Nephron (organoid): ENCODE measurements at regions not wholly inside any gene's neighbourhood (a gene's known extent, or its start where the extent isn't known, plus 50 kb on each side); places are given as distances from the start of the nearest gene placed in this dataset.

Experiments
- H3K27ac Mint-ChIP-seq, 3 experiments: 2 replicates each; pipeline ENCODE4 v1.8.0; 2020; ENCODE audit warnings: mixed read lengths in 3 of 3, mild to moderate bottlenecking in 2 of 3, moderate library complexity in 1 of 3
- H3K27me3 Mint-ChIP-seq: 2 replicates; pipeline ENCODE4 v1.8.0; 2021; ENCODE audit warnings: low read depth, mild to moderate bottlenecking, moderate library complexity, mixed read lengths
- H3K36me3 Mint-ChIP-seq: 2 replicates; pipeline ENCODE4 v1.8.0; 2020; ENCODE audit warnings: low read depth, mixed read lengths
- H3K4me1 Mint-ChIP-seq: 2 replicates; pipeline ENCODE4 v1.8.0; 2020; ENCODE audit warnings: mixed read lengths
- H3K4me3 Mint-ChIP-seq, 3 experiments: 2 replicates each; pipeline ENCODE4 v1.8.0; 2020; ENCODE audit warnings: mild to moderate bottlenecking in 3 of 3, mixed read lengths in 3 of 3, moderate library complexity in 2 of 3
- H3K9me3 Mint-ChIP-seq: 2 replicates; pipeline ENCODE4 v1.8.0; 2020; ENCODE audit warnings: mixed read lengths
- CTCF ChIP-seq, 3 experiments: fragments of 200-600 bp; sonication (generic); IDR thresholded peaks; one replicate each; pipeline ENCODE4 v1.5.0; 2021; ENCODE audit warnings: antibody characterized with exemption in 3 of 3; ENCODE audit not compliant: unreplicated experiment in 3 of 3

DNA sequence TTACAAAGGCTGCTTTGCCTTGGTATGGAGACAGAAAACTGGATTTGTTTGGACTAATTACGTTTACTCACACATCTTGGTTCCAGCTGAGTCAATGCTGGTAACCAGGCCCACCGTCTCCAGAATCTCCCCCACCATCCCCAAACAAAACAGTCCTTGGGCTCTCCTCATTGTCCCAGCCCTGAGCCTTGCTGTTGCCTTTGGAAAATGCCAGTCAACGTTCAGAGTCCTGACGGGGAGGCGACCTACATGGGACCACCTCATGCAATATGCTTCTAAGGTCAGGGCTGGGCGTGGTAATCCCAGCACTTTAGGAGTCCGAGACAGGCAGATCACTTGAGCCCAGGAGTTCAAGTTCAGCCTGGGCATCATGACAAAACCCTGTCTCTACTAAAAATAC is 85.2 kb upstream of the IQSEC1 start:
- Mint-ChIP-seq H3K27me3 (peaks cover 33% of the 10 kb centered on the region), H3K4me1 (no peaks in the 10 kb centered on the region), H3K9me3 (peaks cover 20% of the 10 kb centered on the region), H3K27ac (no peak overlapping the region), H3K36me3 (no peaks in the 10 kb centered on the region), H3K4me3 (no peak overlapping the region)
- TF ChIP-seq CTCF (IDR thresholded peaks at IDR 0.05; ENCODE audit: unreplicated experiment in 3 of 3), result no peak

DNA sequence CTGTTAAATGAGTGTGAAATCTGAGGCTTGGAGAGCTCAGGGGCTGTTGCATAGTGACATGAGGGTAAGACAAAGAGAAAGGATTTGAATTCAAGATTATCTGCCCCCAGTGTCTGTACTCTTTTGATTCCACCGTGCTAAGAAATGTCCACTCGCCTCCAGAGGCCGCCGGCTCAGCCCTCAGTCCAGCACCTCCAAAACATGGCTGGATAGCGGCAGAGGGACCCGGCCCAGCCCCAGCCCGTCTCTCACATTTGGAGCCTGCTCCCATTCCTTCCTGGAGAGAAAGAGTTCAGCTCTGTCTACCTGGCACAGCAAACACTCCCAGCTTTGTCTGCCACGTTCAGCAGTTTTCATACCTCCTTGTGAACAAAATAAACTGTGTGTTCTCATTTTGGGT is 84.8 kb upstream of the IQSEC1 start:
- no peak overlapping the region for H3K4me3 Mint-ChIP-seq
- no peak for TF ChIP-seq CTCF (IDR thresholded peaks at IDR 0.05; ENCODE audit: unreplicated experiment in 3 of 3)
- H3K9me3 Mint-ChIP-seq, result peaks cover 20% of the 10 kb centered on the region

GRCh38 chr3:13152826-13153710 is 79.8 kb upstream of the IQSEC1 start:
- Mint-ChIP-seq H3K27me3 (peaks cover 28% of the 10 kb centered on the region), H3K4me1 (no peaks in the 10 kb centered on the region), H3K9me3 (peaks cover 20% of the 10 kb centered on the region), H3K36me3 (no peaks in the 10 kb centered on the region), H3K27ac (no peak overlapping the region), H3K4me3 (no peak overlapping the region)
- no peak for TF ChIP-seq CTCF (IDR thresholded peaks at IDR 0.05; ENCODE audit: unreplicated experiment in 3 of 3)

More for the DNA sequence above, 84.8 kb upstream of the IQSEC1 start:
- Mint-ChIP-seq H3K4me1 (no peaks in the 10 kb centered on the region), H3K36me3 (no peaks in the 10 kb centered on the region), H3K27ac (no peak overlapping the region), H3K27me3 (peaks cover 30% of the 10 kb centered on the region)

DNA sequence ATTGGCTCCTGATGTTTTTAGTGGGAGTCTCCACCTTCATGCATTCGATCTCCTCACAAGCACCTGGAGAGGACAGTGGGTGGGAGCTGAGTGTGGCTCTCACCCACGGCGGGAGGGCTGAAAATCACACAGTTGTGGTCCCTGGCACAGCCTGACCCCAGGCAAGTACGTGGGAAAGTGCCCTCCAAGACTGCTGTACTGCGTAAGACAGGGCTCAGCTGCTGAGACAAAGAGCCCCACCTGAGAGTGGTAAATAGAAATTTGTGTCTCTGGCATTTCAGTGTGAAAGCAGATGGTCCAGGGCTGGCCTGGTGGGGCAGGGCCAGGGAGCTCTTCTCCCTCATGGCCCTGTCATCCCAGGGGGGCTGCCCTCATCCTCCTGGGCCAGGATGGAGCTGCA is 77.4 kb upstream of the IQSEC1 start:
- no peak overlapping the region for H3K27ac Mint-ChIP-seq
- peaks cover 9% of the 10 kb centered on the region for H3K9me3 Mint-ChIP-seq
- no peak for TF ChIP-seq CTCF (IDR thresholded peaks at IDR 0.05; ENCODE audit: unreplicated experiment in 3 of 3)
- H3K36me3 Mint-ChIP-seq, result no peaks in the 10 kb centered on the region
- H3K27me3 Mint-ChIP-seq, result peaks cover 19% of the 10 kb centered on the region
- H3K4me1 Mint-ChIP-seq, result no peaks in the 10 kb centered on the region
- H3K4me3 Mint-ChIP-seq, result no peak overlapping the region

- Mint-ChIP-seq H3K9me3 (peaks cover 1% of the 10 kb centered on the region), H3K4me3 (no peak overlapping the region), H3K27ac (no peak overlapping the region), H3K4me1 (no peaks in the 10 kb centered on the region), H3K27me3 (peaks cover 19% of the 10 kb centered on the region), H3K36me3 (no peaks in the 10 kb centered on the region)
- TF ChIP-seq CTCF (IDR thresholded peaks at IDR 0.05; ENCODE audit: unreplicated experiment in 3 of 3), result no peak
These were observed 76.3 kb upstream of the IQSEC1 start for GRCh38 chr3:13149330-13150108.
